A549 (cell line): ENCODE measurements at regions not wholly inside any gene's neighbourhood (a gene's known extent, or its start where the extent isn't known, plus 50 kb on each side); places are given as distances from the start of the nearest gene placed in this dataset.

Experiments
- BHLHE40 ChIP-seq: IDR thresholded peaks from 2 replicates; pipeline ENCODE4 v1.6.1; 2012; ENCODE audit warnings: low read depth, low read length, inconsistent platforms
- CHD2 ChIP-seq: fragments of 150-350 bp; IDR thresholded peaks from 2 replicates; pipeline ENCODE4 v1.6.1; 2014; ENCODE audit warnings: low read length; ENCODE audit not compliant: partially characterized antibody
- EP300 ChIP-seq, 2 experiments: fragments of >200 bp; sonication (Bioruptor Twin); formaldehyde crosslinking; IDR thresholded peaks; 2 replicates in 1 of 2; 3 replicates in 1 of 2; pipeline ENCODE4 v1.6.1; 2016 to 2017
- HDAC2 ChIP-seq: fragments of 200-600 bp; sonication (generic); IDR thresholded peaks from 2 replicates; pipeline ENCODE4 v1.6.1; 2016
- NR3C1 ChIP-seq: fragments of >200 bp; sonication (Bioruptor Twin); formaldehyde crosslinking; IDR thresholded peaks from 3 replicates; pipeline ENCODE4 v1.6.1; 2017
- POLR2A ChIP-seq: IDR thresholded peaks from 2 replicates; pipeline ENCODE4 v1.6.1; 2012; ENCODE audit warnings: mild to moderate bottlenecking, low read length
- SREBF2 ChIP-seq: fragments of 450-650 bp; IDR thresholded peaks from 2 replicates; pipeline ENCODE4 v1.6.1; 2014; ENCODE audit warnings: mild to moderate bottlenecking, moderate library complexity
- ZC3H11A ChIP-seq: fragments of 450-650 bp; IDR thresholded peaks from 2 replicates; pipeline ENCODE4 v1.6.1; 2014; ENCODE audit warnings: antibody characterized with exemption, mild to moderate bottlenecking
- ZSCAN20 ChIP-seq: fragments of 250-450 bp; sonication (Bioruptor Pico); IDR thresholded peaks from 2 replicates; pipeline ENCODE4 v1.8.0; 2022; ENCODE audit warnings: mild to moderate bottlenecking, moderate library complexity
- TF ChIP-seq, protein P1 (sequence below): fragments of >200 bp; sonication (Bioruptor Twin); formaldehyde crosslinking; IDR thresholded peaks from 3 replicates; pipeline ENCODE4 v1.5.1; 2016
- TF ChIP-seq, protein P2 (sequence below): fragments of 450-650 bp; IDR thresholded peaks from 2 replicates; pipeline ENCODE4 v1.6.1; 2014; ENCODE audit warnings: antibody characterized with exemption
- TF ChIP-seq, protein P3 (sequence below): fragments of 200-600 bp; sonication (generic); IDR thresholded peaks from 2 replicates; pipeline ENCODE4 v1.6.1; 2016; ENCODE audit warnings: antibody characterized with exemption, mild to moderate bottlenecking, moderate library complexity

DNA sequence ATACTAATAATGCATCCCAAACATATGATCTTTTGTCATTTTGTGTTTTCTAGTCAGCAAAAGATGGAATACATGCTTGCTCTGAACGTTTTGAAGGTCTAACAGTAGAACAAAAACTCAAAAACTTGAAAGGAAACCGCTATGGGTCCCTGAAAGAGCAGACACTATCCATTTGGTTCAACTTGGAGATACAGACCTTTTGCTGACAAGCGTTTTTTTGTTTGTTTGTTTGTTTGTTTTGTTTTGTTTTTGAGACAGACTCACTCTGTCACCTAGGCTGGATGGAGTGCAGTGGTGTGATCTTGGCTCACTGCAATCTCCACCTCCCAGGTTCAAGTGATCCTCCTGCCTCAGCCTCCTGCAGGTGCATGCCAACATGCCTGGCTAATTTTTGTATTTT lies 644.3 kb upstream of the PTCHD4 start:
- TF ChIP-seq, protein P1, sequence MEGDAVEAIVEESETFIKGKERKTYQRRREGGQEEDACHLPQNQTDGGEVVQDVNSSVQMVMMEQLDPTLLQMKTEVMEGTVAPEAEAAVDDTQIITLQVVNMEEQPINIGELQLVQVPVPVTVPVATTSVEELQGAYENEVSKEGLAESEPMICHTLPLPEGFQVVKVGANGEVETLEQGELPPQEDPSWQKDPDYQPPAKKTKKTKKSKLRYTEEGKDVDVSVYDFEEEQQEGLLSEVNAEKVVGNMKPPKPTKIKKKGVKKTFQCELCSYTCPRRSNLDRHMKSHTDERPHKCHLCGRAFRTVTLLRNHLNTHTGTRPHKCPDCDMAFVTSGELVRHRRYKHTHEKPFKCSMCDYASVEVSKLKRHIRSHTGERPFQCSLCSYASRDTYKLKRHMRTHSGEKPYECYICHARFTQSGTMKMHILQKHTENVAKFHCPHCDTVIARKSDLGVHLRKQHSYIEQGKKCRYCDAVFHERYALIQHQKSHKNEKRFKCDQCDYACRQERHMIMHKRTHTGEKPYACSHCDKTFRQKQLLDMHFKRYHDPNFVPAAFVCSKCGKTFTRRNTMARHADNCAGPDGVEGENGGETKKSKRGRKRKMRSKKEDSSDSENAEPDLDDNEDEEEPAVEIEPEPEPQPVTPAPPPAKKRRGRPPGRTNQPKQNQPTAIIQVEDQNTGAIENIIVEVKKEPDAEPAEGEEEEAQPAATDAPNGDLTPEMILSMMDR: no peak
- TF ChIP-seq CHD2 (no peak), NR3C1 (no peak), ZC3H11A (no peak), SREBF2 (no peak), ZSCAN20 (CRISPR knock-in tag) (no peak), EP300 (IDR thresholded peaks at IDR 0.05) (no peak), HDAC2 (no peak), POLR2A (no peak), BHLHE40 (no peak)
- TF ChIP-seq, protein P2, sequence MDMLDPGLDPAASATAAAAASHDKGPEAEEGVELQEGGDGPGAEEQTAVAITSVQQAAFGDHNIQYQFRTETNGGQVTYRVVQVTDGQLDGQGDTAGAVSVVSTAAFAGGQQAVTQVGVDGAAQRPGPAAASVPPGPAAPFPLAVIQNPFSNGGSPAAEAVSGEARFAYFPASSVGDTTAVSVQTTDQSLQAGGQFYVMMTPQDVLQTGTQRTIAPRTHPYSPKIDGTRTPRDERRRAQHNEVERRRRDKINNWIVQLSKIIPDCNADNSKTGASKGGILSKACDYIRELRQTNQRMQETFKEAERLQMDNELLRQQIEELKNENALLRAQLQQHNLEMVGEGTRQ: no peak
- TF ChIP-seq, protein P3, sequence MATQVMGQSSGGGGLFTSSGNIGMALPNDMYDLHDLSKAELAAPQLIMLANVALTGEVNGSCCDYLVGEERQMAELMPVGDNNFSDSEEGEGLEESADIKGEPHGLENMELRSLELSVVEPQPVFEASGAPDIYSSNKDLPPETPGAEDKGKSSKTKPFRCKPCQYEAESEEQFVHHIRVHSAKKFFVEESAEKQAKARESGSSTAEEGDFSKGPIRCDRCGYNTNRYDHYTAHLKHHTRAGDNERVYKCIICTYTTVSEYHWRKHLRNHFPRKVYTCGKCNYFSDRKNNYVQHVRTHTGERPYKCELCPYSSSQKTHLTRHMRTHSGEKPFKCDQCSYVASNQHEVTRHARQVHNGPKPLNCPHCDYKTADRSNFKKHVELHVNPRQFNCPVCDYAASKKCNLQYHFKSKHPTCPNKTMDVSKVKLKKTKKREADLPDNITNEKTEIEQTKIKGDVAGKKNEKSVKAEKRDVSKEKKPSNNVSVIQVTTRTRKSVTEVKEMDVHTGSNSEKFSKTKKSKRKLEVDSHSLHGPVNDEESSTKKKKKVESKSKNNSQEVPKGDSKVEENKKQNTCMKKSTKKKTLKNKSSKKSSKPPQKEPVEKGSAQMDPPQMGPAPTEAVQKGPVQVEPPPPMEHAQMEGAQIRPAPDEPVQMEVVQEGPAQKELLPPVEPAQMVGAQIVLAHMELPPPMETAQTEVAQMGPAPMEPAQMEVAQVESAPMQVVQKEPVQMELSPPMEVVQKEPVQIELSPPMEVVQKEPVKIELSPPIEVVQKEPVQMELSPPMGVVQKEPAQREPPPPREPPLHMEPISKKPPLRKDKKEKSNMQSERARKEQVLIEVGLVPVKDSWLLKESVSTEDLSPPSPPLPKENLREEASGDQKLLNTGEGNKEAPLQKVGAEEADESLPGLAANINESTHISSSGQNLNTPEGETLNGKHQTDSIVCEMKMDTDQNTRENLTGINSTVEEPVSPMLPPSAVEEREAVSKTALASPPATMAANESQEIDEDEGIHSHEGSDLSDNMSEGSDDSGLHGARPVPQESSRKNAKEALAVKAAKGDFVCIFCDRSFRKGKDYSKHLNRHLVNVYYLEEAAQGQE: no peak
